H9 (cell line): ENCODE measurements at regions not wholly inside any gene's neighbourhood (a gene's known extent, or its start where the extent isn't known, plus 50 kb on each side); places are given as distances from the start of the nearest gene placed in this dataset.

Source experiments
- DNase-seq: peaks from one replicate; pipeline ENCODE4 v3.0.0-alpha.2; 2017
- H2AFZ ChIP-seq: one replicate; pipeline ENCODE4 v1.6.1; 2013; ENCODE audit warnings: mild to moderate bottlenecking, low read length, control low read depth, moderate library complexity
- H2AK5ac ChIP-seq: 2 replicates; pipeline ENCODE4 v1.6.1; 2013; ENCODE audit warnings: low read length, control low read depth, mixed read lengths; ENCODE audit not compliant: insufficient read length
- H2BK120ac ChIP-seq: one replicate; pipeline ENCODE4 v1.6.1; 2013; ENCODE audit warnings: low read depth, mild to moderate bottlenecking, low read length, control low read depth, inconsistent platforms; ENCODE audit not compliant: poor library complexity, severe bottlenecking
- H2BK12ac ChIP-seq: 2 replicates; pipeline ENCODE4 v1.6.1; 2013; ENCODE audit warnings: low read length, control low read depth, mixed read lengths, low read depth; ENCODE audit not compliant: insufficient read length
- H2BK15ac ChIP-seq: 2 replicates; pipeline ENCODE4 v1.6.1; 2013; ENCODE audit warnings: low read depth, low read length, control low read depth
- H2BK20ac ChIP-seq: one replicate; pipeline ENCODE4 v1.6.1; 2013; ENCODE audit warnings: low read depth, mild to moderate bottlenecking, low read length, control low read depth, inconsistent platforms; ENCODE audit not compliant: poor library complexity, severe bottlenecking
- H2BK5ac ChIP-seq: 2 replicates; pipeline ENCODE4 v1.6.1; 2013; ENCODE audit warnings: low read length, control low read depth, mixed read lengths; ENCODE audit not compliant: insufficient read length
- H3K14ac ChIP-seq: 2 replicates; pipeline ENCODE4 v1.6.1; 2013; ENCODE audit warnings: low read length, control low read depth; ENCODE audit not compliant: insufficient read depth
- H3K18ac ChIP-seq: 2 replicates; pipeline ENCODE4 v1.6.1; 2013; ENCODE audit warnings: low read depth, mild to moderate bottlenecking, mixed read lengths, low read length, control low read depth; ENCODE audit not compliant: insufficient read length
- H3K23ac ChIP-seq: 2 replicates; pipeline ENCODE4 v1.6.1; 2013; ENCODE audit warnings: low read length, control low read depth, mixed read lengths, low read depth; ENCODE audit not compliant: insufficient read length
- H3K23me2 ChIP-seq: 2 replicates; pipeline ENCODE4 v1.6.1; 2013; ENCODE audit warnings: low read depth, mild to moderate bottlenecking, mixed read lengths, low read length, control low read depth; ENCODE audit not compliant: insufficient read length, poor library complexity, severe bottlenecking
- H3K27ac ChIP-seq: 2 replicates; pipeline ENCODE4 v1.5.1; 2013; ENCODE audit warnings: low read length, control low read depth, mixed read lengths, low read depth; ENCODE audit not compliant: insufficient read length
- H3K27me3 ChIP-seq: 2 replicates; pipeline ENCODE4 v1.6.1; 2013; ENCODE audit warnings: low read length, control low read depth, inconsistent platforms; ENCODE audit not compliant: insufficient read depth
- H3K4ac ChIP-seq: 2 replicates; pipeline ENCODE4 v1.6.1; 2013; ENCODE audit warnings: low read depth, mild to moderate bottlenecking, control low read depth, inconsistent platforms, low read length, moderate library complexity
- H3K4me1 ChIP-seq: 2 replicates; pipeline ENCODE4 v1.6.1; 2013; ENCODE audit warnings: low read length, control low read depth, inconsistent platforms; ENCODE audit not compliant: insufficient read depth
- H3K4me2 ChIP-seq: 2 replicates; pipeline ENCODE4 v1.6.1; 2013; ENCODE audit warnings: low read length, control low read depth, mixed read lengths; ENCODE audit not compliant: insufficient read length, insufficient read depth
- H3K56ac ChIP-seq: 2 replicates; pipeline ENCODE4 v1.6.1; 2013; ENCODE audit warnings: low read depth, mild to moderate bottlenecking, mixed read lengths, low read length, control low read depth; ENCODE audit not compliant: insufficient read length
- H3K79me1 ChIP-seq: 2 replicates; pipeline ENCODE4 v1.6.1; 2013; ENCODE audit warnings: low read depth, mild to moderate bottlenecking, moderate library complexity, low read length, control low read depth, inconsistent platforms; ENCODE audit not compliant: insufficient read depth, poor library complexity, severe bottlenecking
- H3K79me2 ChIP-seq: 2 replicates; pipeline ENCODE4 v1.6.1; 2013; ENCODE audit warnings: low read length, control low read depth, inconsistent platforms; ENCODE audit not compliant: insufficient read depth
- H3K9ac ChIP-seq: 2 replicates; pipeline ENCODE4 v1.6.1; 2013; ENCODE audit warnings: low read length, control low read depth, mixed read lengths; ENCODE audit not compliant: insufficient read length; ENCODE audit errors: extremely low read depth
- H3K9me3 ChIP-seq: one replicate; pipeline ENCODE4 v1.6.1; 2013; ENCODE audit warnings: low read depth, low read length, inconsistent platforms; ENCODE audit not compliant: control insufficient read depth
- H3T11ph ChIP-seq: one replicate; pipeline ENCODE4 v1.6.1; 2013; ENCODE audit warnings: mild to moderate bottlenecking, low read length, control low read depth, inconsistent platforms
- H4K20me1 ChIP-seq: one replicate; pipeline ENCODE4 v1.6.1; 2013; ENCODE audit not compliant: control insufficient read depth, insufficient read length, insufficient read depth
- H4K5ac ChIP-seq: 2 replicates; pipeline ENCODE4 v1.6.1; 2013; ENCODE audit warnings: low read depth, mild to moderate bottlenecking, mixed read lengths, low read length, control low read depth; ENCODE audit not compliant: insufficient read length
- H4K8ac ChIP-seq: replicated peaks from 2 replicates; pipeline ENCODE4 v1.6.1; 2013; ENCODE audit warnings: low read length, control low read depth, mixed read lengths, low read depth; ENCODE audit not compliant: insufficient read length
- H4K91ac ChIP-seq: 2 replicates; pipeline ENCODE4 v1.6.1; 2013; ENCODE audit warnings: low read depth, mild to moderate bottlenecking, moderate library complexity, mixed read lengths, low read length, control low read depth; ENCODE audit not compliant: insufficient read length
- H3K27ac Mint-ChIP-seq, 3 experiments: 2 replicates in 2 of 3; 3 replicates in 1 of 3; pipeline ENCODE4 v1.8.0; 2020 to 2021; ENCODE audit warnings: mixed read lengths in 3 of 3, mild to moderate bottlenecking in 1 of 3, moderate library complexity in 1 of 3
- H3K27me3 Mint-ChIP-seq: 2 replicates; pipeline ENCODE4 v1.8.0; 2021; ENCODE audit warnings: low read depth, mild to moderate bottlenecking, moderate library complexity, mixed read lengths
- H3K36me3 Mint-ChIP-seq, 3 experiments: 2 replicates in 2 of 3; 3 replicates in 1 of 3; pipeline ENCODE4 v1.8.0; 2020 to 2021; ENCODE audit warnings: low read depth in 3 of 3, mixed read lengths in 3 of 3; ENCODE audit not compliant: insufficient read depth in 1 of 3
- H3K4me1 Mint-ChIP-seq, 2 experiments: 2 replicates each; pipeline ENCODE4 v1.8.0; 2020; ENCODE audit warnings: mixed read lengths in 2 of 2
- H3K4me3 Mint-ChIP-seq, 2 experiments: 2 replicates in 1 of 2; 3 replicates in 1 of 2; pipeline ENCODE4 v1.8.0; 2020 to 2021; ENCODE audit warnings: mild to moderate bottlenecking in 2 of 2, mixed read lengths in 2 of 2, moderate library complexity in 1 of 2
- H3K9me3 Mint-ChIP-seq, 2 experiments: 2 replicates in 1 of 2; 3 replicates in 1 of 2; pipeline ENCODE4 v1.8.0; 2020; ENCODE audit warnings: mild to moderate bottlenecking in 2 of 2, mixed read lengths in 2 of 2, moderate library complexity in 1 of 2
- WGBS: extraction: QIAGEN DNeasy Blood & Tissue Kit; methylation state at CpG from one replicate; pipeline ENCODE4 v1.1.7; 2013; ENCODE audit warnings: missing lambda C conversion rate, low lambda C conversion rate, mixed read lengths; ENCODE audit not compliant: insufficient read length; ENCODE audit errors: extremely low coverage; 5-methylcytosine and 5-hydroxymethylcytosine counted together
- TF ChIP-seq, protein P1 (sequence below): fragments of 200-600 bp; sonication (generic); conservative IDR thresholded peaks from 3 replicates; pipeline ENCODE4 v1.8.0; 2021; ENCODE audit warnings: antibody characterized with exemption, mild to moderate bottlenecking

DNA sequence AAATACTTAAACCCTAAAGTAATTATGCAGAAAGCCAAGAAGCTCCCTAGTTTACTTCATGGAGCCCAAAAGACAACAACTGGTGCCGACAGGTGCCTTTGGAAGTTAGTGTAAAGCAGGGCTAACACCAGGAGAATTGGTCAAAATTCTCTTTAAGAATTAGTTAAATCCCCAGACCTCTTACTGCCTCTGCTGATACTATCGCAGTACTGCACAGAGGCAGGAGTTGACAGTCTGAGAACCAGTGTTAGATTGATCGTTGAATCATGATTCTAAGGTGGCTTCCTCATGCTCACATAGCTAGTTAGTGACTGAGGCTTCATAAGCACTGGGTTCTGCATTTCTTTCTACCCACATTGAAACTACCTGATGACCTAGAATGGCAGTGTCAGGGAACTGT lies 445.0 kb downstream of the XIRP2 start:
- Histone ChIP-seq H2BK5ac (no peak overlapping the region), H3K27me3 (no peaks in the 10 kb centered on the region), H3K23ac (no peak overlapping the region), H3K56ac (no peak overlapping the region), H2BK12ac (no peak overlapping the region), H4K5ac (no peak overlapping the region), H3K9me3 (no peaks in the 10 kb centered on the region), H2BK120ac (no peak overlapping the region), H3K18ac (no peak overlapping the region), H3T11ph (no peak overlapping the region), H3K27ac (peak overlapping the region; percentile 47), H3K9ac (no peak overlapping the region), H3K4me1 (peaks cover 25% of the 10 kb centered on the region), H4K91ac (no peak overlapping the region), H3K4ac (no peak overlapping the region), H3K4me2 (peak overlapping the region; percentile 14), H2BK20ac (no peak overlapping the region), H4K8ac (no peak overlapping the region), H4K20me1 (no peaks in the 10 kb centered on the region), H3K14ac (no peak overlapping the region), H2AK5ac (no peak overlapping the region), H2AFZ (no peak overlapping the region), H2BK15ac (0 out of 2 replicates have a peak overlapping the region, but pooled peaks have one; percentile 94), H3K79me2 (peaks cover 8% of the 10 kb centered on the region; the same call in 1 of the 2 replicates), H3K79me1 (no peaks in the 10 kb centered on the region), H3K23me2 (no peaks in the 10 kb centered on the region)
- no peak for DNase-seq
- Mint-ChIP-seq H3K4me3 (no peak overlapping the region; a peak in 1 of 5 replicates), H3K4me1 (peaks cover 78 to 82% of the 10 kb centered on the region in 2 experiments), H3K9me3 (peaks cover 3 to 8% of the 10 kb centered on the region in 2 experiments; a peak in 3 of 5 replicates), H3K27me3 (no peaks in the 10 kb centered on the region), H3K36me3 (peaks cover 0 to 17% (median 15%) of the 10 kb centered on the region in 3 experiments; a peak in 5 of 7 replicates), H3K27ac (peak overlapping the region in 1 of 3 experiments; percentile 99; a peak in 3 of 7 replicates)
- TF ChIP-seq, protein P1, sequence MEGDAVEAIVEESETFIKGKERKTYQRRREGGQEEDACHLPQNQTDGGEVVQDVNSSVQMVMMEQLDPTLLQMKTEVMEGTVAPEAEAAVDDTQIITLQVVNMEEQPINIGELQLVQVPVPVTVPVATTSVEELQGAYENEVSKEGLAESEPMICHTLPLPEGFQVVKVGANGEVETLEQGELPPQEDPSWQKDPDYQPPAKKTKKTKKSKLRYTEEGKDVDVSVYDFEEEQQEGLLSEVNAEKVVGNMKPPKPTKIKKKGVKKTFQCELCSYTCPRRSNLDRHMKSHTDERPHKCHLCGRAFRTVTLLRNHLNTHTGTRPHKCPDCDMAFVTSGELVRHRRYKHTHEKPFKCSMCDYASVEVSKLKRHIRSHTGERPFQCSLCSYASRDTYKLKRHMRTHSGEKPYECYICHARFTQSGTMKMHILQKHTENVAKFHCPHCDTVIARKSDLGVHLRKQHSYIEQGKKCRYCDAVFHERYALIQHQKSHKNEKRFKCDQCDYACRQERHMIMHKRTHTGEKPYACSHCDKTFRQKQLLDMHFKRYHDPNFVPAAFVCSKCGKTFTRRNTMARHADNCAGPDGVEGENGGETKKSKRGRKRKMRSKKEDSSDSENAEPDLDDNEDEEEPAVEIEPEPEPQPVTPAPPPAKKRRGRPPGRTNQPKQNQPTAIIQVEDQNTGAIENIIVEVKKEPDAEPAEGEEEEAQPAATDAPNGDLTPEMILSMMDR: peak; percentile 45
- no CpG with 5 or more reads among the region's 3 CpGs for WGBS
